GM20000 (cell line): ENCODE measurements at regions not wholly inside any gene's neighbourhood (a gene's known extent, or its start where the extent isn't known, plus 50 kb on each side); places are given as distances from the start of the nearest gene placed in this dataset.

Source experiments
- DNase-seq: peaks from one replicate; pipeline ENCODE4 v3.0.0; 2012; ENCODE audit warnings: low spot score
- CTCF ChIP-seq: IDR thresholded peaks from 2 replicates; pipeline ENCODE4 v1.5.1; 2012; ENCODE audit warnings: mild to moderate bottlenecking, control low read depth; ENCODE audit errors: extremely low read depth, missing control alignments

- DNase-seq: no peak
- no peak for TF ChIP-seq CTCF
Observed at GRCh38 chr2:53373126-53373525, 394.5 kb upstream of the CHAC2 start.

- TF ChIP-seq CTCF: no peak
- no peak for DNase-seq
Observed at GRCh38 chr2:53366543-53366942, 401.1 kb upstream of the CHAC2 start.

- no peak for DNase-seq
- TF ChIP-seq CTCF: no peak
Observed at GRCh38 chr2:53362934-53363333, 404.7 kb upstream of the CHAC2 start.

GRCh38 chr2:53356291-53356905 lies 411.2 kb upstream of the CHAC2 start:
- no peak for TF ChIP-seq CTCF
- DNase-seq: no peak

- no peak for TF ChIP-seq CTCF
- DNase-seq: no peak
Observed at GRCh38 chr2:53353135-53354114, 414.2 kb upstream of the CHAC2 start.

GRCh38 chr2:53347269-53347668 lies 420.3 kb upstream of the CHAC2 start:
- no peak for DNase-seq
- TF ChIP-seq CTCF: no peak

- TF ChIP-seq CTCF: no peak
- DNase-seq: no peak
Observed at GRCh38 chr2:53342248-53342647, 425.4 kb upstream of the CHAC2 start.
